GM10266 (cell line): ENCODE measurements at regions not wholly inside any gene's neighbourhood (a gene's known extent, or its start where the extent isn't known, plus 50 kb on each side); places are given as distances from the start of the nearest gene placed in this dataset.

Experiments used
- DNase-seq: peaks from one replicate; pipeline ENCODE4 v3.0.0; 2012; ENCODE audit errors: extremely low spot score
- CTCF ChIP-seq: IDR thresholded peaks from 2 replicates; pipeline ENCODE4 v1.5.1; 2012; ENCODE audit warnings: mild to moderate bottlenecking, low read depth; ENCODE audit not compliant: control insufficient read depth, insufficient read depth; ENCODE audit errors: missing control alignments

- no peak for DNase-seq
- no peak for TF ChIP-seq CTCF
Measured at GRCh38 chr4:147367891-147368290, 113.0 kb upstream of the EDNRA start.

GRCh38 chr4:147368948-147369347, 111.9 kb upstream of the EDNRA start:
- TF ChIP-seq CTCF, result no peak
- no peak for DNase-seq

- no peak for TF ChIP-seq CTCF
- no peak for DNase-seq
Measured at GRCh38 chr4:147370473-147370872, 110.4 kb upstream of the EDNRA start.

- no peak for TF ChIP-seq CTCF
- DNase-seq, result no peak
Measured at GRCh38 chr4:147370881-147371280, 110.0 kb upstream of the EDNRA start.

- TF ChIP-seq CTCF, result no peak
- DNase-seq, result no peak
Measured at GRCh38 chr4:147371661-147372060, 109.2 kb upstream of the EDNRA start.

GRCh38 chr4:147378780-147379179, 102.1 kb upstream of the EDNRA start:
- no peak for TF ChIP-seq CTCF
- no peak for DNase-seq

GRCh38 chr4:147381749-147382148, 99.1 kb upstream of the EDNRA start:
- DNase-seq, result no peak
- TF ChIP-seq CTCF, result no peak
